ENCODE measurements at regions not wholly inside any gene's neighbourhood (a gene's known extent, or its start where the extent isn't known, plus 50 kb on each side); places are given as distances from the start of the nearest gene placed in this dataset.
"Not testable (repeated sequence)": the region's sequence is repeated elsewhere in the genome, so short reads cannot be mapped to it uniquely, and the experiment has no call there.

DNA sequence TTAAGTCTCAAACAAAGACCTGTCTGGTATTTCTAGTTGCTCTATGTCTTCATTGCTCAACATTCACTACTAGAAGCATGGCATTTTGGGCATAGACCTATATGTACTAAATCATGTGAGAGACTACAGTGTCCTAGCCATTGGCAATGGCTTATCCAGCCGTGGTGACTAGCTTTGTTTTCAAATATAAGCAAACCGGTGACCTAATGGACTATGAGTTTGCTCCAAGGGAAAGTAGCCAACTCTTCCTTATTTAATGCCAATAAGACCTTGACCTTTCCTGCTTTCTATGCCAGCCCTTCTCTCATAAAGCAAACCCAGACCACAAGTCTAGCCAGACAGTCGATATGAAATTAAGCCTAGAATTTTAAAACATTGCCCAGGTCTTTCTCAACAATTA is 113.7 kb upstream of the CREB1 start:
- DNase-seq, result no peak

DNA sequence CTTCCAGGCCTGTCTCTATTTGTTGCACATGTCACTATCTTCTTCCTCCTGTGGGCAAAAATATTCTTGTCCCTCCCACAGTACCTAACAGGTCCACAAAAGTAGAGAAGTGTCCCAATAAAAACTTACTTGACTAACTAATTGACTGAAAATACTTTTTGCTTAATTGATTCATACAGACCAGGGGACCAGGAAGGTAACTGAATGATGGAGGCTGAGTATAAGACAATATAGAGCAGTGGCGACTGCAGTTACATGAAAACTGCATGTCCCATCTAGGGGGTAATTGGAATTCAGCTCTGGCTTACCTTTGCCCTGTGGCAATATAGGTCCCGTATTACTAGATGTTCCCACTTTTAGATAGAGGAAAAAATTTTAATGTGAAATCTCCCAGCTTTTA is 112.9 kb upstream of the CREB1 start:
- no peak for DNase-seq

DNA sequence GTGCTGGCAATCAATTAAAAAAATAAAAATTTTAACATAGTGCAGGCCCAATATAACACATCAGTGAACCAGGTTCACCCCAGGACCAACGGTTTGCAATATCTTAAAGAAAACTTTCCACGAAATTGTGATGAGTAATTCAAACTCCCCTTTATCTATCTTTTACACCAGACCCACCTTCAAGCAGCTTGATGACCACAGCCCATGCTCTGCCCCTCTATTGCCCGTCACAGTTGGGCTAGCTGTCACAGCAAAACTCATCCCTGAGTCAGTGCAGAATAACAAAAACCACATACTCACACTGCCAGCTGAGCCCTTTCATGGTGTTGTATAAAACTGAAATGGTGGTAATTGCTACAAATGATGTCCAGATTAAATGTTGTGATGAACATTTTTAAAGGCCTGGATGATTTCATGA is 112.5 kb upstream of the CREB1 start:
- DNase-seq, result no peak

DNA sequence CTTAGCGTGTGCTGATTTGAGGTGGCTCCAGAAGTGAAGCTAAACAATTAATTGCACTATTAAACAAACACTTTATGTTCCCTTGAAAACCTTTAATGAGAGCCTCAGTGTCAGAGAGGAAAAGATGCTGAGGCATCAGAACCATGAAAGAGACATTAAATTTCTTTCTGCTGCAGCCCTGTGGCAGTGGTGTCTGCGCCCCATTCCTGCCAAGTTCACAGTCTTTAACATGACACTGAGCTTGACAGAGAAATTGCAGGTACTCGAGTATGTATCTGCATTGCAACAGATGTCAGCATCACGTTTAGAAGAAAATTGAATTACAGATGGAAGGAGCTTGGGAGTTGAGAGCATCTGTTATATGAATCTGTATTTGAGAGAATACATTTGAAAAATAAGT is 111.3 kb upstream of the CREB1 start:
- no peak for DNase-seq

DNA sequence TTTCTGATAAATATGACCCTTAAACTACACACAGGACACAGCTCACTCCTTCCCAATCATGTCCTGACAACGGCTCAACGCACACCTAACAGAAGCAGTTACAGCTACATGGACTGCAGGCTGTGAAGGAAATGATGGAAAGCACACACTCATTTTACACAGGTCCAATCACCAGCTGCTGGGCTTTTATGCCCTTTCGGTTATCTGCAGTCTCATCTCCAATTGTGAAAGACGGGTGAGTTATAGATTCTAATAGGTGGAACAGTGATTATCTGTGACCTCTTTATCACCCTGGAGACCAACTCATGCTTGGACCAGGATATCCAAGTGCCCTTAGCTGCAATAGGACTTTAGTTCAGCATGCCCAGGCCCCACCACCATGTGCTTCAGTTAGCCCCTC is 110.4 kb upstream of the CREB1 start:
- no peak for DNase-seq

DNA sequence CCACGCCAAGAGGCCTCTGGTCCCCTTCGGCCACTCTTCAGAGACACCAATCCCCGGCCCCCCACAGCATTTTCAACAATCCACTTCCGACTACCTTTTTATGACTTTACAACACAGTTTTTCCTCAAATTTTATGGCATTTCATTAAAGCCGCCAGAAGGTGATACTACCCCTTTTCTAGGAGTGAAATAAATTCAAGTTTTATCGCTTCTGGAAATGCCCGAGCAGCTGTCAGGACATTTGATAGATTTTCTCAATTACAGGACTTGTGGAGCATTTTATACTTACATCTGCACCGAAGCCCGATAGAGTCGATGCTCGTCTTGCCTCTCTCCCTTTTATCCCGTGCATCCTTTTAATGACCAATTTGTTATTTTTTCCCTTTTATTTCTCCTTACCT is 108.1 kb upstream of the CREB1 start:
- no peak for DNase-seq

DNA sequence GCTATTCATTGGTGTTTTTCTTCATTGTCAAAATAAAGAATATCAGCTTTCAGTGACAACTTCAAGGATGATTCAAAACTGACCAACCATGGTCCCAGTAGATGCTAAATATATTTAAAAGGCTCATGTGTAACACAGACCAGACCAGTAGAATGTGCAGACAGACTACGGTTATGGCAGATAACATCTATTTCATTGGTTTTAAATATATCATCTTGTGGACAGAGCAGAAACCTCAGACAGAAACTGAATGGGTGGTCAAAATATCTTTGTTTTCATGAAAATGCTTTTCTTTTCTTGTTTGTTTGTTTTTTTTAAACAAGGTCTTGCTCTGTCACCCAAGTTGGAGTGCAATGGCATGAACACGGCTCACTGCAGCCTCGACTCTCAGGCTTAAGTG is 107.4 kb upstream of the CREB1 start:
- DNase-seq, result no peak

DNA sequence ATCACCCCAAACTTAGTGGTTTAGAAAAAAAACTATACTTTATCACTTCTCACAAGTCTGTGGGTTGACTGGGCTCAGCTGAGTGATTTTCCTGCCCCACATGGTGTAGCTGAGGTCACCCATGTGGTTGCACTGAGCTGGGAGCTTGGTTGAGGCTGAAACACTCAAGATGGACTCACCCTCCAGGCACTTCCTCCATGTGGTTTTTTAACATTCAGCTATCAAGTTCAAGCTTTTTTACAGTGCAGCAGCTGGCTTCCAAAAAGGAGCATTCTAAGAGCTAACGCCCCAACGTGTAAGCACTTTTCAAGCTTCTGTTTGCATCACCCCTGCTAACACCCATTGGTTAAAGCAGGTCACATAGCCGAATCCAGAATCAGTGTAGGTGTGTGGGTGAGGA is 105.9 kb upstream of the CREB1 start:
- DNase-seq, result peak; percentile 26

DNA sequence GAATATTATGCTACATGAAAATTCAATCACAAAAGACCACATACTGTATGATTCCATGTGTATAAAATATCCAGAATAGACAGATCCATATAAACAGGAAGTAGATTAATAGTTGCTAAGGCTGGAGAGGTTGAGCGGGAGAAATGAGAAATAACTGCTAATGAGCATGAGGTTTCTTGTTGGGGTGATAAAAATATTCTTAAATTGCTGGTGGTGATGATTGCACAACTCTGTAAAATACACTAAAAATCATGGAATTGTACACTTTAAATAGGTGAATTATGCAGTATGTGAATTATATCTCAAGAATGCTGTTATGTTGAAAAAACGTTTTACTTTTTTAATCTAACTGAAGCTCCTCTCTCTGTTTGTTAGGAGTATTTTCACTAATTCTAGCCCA is 101.8 kb upstream of the CREB1 start:
- no peak for DNase-seq

DNA sequence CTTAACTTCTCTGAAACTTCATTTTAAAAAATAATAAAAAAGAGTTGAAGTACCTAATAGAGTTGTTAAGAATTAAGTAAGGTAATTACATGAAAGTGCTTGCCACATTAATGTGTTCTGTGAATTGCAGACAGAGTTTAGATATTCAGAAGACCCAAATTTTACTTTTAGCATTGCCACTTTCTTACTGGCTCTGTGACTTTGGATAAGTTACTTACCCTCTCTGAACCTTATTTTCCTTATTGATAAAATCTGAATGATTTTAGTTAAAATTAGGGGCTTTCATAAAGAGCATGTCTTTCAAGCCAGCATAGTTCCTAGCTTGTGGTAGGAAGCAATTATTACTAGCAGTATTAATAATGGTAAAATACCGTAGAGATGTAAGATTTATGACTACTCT is 101.2 kb upstream of the CREB1 start:
- DNase-seq, result no peak

DNA sequence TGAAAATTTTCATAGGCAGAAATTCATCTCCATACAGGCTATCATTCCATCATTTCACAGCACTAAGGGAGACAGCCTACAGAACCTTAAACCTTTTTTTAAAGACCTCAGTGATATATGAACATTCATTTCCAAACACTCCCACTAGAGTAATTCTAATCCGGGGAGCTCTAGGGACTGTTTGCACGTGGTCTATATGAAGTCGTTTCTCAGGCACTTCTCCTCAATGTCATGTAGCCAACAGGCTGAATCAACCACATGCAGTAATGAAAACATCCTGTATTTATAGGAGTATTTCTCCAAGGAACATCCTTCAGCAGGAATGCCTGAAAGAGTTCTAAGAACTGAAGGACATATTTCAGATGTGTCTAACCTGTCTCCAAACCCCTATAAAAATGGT is 97.3 kb upstream of the CREB1 start:
- no peak for DNase-seq

DNA sequence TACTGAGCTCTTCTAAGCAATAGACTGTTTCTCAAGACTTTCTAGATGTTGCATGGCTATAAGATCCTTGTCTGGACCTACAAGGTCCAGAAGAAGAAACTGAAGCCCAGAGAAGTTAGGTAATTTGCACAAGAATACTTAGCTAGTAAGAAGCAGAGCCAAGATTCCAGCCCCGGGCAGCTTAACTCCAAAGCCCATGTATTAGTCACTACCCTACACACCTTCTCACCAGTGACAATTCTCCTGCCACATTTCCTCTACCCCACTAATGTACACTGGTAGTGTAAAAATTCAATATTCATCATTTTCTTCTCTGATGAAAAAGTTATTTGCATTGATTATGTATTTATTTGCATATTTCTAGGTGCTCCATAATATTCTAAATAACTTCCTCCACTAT is 95.5 kb upstream of the CREB1 start:
- DNase-seq, result no peak

DNA sequence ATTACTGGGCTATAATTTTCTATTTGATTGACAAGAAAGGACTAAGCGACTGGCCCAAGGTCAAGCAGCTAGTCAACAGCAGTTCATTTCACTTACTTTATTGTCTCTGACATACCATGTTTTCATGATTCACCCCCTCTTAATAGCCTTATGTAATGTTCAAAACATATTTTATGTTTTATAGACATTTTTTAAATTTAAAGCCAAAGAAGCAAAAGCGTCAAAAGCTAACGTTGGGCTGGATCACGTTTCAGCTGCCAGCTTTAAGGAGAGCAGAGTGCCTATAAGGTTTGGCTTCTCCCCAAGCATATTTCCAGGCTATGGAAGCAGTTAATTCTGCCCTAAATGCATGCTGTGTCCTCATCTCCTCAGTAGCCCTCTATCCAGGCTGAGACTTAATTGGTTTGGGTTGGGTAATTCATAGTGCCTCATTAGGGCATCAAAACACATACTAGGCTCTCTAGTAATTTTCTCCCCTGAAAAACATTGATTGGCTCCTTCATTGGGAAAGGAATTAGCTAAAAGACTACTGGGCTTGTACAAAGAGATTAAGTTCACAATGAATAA is 94.8 kb upstream of the CREB1 start:
- no peak for DNase-seq

DNA sequence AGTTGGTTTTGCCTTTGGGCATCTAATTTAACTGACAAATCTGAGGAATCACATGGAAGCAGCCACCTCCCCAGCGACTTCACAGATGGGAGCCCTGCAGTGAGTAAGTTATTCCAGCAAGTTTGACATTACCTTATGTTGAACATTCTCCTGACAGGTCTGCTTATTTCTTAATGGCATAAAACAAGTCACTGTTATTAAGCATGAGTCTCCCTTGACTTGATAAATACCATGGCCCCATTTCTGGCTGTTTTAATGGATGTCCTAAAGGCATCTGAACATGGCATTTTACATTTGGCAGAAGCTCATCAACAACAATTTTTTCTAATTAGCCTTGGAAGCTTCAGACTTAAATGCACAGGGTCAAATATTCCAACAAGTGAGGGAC is 92.6 kb upstream of the CREB1 start:
- no peak for DNase-seq

DNA sequence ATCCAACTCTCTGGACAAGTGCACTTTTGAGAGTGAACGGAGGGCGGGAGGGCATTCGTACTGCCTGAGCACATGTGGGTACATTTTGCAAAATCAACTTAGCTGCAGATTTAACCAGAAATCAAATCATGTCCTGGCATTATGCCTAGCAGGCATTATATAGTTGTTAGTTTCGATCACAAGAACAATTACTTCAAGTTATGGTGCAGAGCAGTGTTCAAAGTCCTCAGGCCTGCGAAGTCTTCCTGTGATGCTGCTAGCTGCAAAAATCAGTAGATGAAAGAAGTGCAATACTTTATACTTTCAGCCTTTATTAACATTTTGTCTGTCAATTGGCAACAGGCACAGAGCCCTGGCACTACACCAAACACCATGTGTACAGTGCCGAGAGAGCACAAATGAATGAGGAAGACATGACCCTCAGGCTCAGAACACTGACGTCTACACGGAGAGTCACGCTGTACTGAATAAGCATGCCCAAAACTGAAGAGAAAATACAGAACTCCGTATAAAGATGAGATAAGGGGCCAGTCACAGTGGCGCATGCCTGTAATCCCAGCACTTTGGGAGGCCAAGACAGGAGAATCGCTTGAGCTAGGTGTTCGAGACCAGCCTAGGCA is 92.1 kb upstream of the CREB1 start:
- no peak for DNase-seq

DNA sequence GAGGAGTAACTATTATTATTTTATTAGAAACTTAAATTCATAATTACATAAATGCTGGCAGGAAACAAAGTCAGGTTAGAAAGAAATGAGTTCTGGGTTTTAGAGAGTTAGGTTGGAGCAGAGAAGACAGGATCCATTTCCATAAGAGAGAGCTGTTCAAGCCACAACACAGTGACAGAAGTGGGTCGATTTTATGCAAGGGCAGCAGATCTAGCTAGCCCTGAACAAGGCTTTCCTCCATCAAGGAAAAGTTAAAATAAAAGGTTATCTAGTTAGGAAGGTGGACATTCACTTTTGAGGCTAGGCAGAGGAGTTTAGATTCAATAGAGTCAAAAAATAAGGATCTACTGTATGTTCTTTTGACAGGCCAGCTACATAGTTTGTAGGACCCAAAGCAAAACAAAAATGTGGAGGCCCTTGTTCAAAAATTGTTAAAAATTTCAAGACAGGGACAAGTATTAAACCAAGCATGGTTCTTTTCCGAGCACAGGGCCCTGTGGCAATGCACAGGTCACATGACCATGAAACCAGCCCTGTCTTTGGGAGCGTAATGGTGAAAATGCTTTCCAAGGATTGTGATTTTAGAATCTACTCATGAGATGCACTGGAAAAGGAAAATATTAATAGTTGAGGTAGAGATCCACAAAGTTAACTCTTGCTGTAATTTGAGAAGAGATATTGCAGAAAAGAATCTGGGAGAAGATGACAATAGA is 91.2 kb upstream of the CREB1 start:
- no peak for DNase-seq

DNA sequence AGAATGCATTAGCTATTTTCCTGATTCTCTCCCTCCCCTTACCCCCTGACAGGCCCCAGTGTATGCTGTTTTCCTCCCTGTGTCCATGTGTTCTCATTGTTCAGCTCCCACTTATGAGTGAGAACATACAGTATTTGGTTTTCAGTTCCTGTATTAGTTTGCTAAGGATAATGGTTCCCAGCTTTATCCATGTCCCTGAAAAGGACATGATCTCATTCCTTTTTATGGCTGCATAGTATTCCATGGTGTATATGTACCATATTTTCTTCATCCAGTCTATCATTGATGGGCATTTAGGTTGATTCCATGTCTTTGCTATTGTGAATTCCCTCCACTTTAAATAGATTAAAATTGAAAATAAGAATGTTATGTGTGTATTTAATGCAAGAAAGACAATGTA is 89.9 kb upstream of the CREB1 start:
- not testable (repeated sequence) for DNase-seq

DNA sequence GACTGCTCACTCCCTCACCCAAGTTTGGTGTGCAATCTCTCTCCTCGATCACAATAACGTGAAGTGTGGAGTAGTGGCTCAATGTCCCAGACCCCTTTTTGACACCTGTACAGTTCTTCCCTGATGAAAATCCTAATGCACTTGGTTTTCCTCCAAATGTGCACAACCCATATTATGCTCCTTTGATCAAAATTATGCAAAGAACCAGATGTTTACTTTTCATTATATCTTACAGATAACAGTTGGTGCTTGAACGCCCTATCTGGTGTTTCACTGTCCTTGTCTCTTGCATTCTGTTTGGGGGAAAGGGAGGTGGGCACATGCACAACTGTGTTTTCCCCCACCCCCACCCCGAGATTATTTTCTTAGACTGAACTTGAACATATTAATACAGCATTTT is 85.0 kb upstream of the CREB1 start:
- no peak for DNase-seq

DNA sequence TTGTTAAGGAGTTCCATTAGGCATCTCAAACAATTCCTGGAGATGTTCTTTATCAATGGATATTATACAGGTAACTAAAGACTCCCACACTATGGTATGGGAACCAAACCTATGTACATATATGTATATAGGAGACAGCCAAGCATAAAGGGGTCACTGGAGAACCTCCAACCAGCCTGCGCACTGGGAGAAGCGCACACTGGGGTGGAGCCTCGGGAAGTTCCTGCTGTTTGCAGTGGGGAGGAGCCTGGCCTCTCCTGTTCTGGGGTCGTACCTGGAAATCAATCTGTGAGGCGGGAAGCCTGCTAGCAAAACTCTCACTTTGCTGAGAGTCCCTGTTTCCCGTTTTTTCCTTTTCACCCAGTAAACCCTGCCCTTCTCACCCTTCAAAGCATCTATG is 83.1 kb upstream of the CREB1 start:
- no peak for DNase-seq

DNA sequence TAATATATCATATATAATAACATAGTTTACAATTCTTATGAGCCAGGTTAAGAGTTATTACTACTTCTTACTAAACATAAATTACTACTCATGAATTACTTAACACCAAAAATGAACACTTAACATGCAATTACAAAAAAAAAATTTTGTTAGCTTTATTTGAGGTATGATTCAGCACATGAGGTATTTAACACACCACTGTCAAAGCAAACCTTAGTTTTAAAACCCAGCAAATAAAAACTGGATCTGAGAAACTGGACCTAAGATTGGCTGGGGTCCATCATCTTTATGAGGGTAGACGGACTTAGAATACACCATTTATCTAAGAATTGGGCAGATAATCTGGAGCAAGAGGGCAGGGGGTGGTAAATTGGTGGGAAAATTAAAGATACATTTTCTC is 81.8 kb upstream of the CREB1 start:
- DNase-seq, result no peak

DNA sequence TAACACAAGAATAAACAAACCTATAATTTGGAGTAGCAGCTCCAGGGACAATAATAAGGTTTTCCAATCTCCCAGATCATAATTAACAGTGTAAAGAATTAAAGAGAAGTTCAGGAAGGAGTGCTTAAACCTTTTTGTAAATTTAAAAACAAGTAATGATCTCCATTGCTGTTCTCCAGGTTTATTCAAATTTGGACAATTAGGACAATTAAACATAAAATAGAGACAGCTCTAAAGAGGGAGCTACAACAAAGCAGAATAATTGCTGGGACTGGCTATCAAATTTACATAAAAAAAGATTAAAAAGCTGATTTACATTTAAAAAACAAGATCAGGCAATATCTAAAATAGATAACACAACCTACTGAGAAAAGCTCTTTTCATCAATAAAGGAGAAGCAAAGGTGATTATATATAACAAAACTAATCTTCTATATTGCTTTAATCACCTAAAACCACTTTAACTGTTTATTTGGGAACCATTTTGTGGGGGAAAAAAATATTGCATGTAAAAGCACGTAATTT is 80.1 kb upstream of the CREB1 start:
- DNase-seq, result no peak

DNA sequence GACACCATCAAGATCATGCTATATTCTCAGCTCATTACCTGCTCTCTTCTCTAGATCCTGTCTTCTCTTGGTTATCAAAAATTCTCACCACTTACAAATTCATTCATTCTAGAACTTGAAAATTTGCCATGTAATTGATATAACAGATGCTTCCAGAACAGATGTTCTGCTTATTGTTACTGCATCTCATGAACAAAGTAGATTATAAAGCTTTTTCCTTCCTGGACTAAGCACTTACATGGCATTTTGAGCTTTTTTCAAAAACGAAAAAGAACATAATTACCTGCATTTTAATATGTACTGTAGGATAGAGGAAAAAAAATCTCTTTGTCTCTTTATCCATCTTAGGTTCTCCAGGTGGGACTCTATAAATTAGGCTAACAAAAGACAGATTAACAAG is 79.6 kb upstream of the CREB1 start:
- no peak for DNase-seq

DNA sequence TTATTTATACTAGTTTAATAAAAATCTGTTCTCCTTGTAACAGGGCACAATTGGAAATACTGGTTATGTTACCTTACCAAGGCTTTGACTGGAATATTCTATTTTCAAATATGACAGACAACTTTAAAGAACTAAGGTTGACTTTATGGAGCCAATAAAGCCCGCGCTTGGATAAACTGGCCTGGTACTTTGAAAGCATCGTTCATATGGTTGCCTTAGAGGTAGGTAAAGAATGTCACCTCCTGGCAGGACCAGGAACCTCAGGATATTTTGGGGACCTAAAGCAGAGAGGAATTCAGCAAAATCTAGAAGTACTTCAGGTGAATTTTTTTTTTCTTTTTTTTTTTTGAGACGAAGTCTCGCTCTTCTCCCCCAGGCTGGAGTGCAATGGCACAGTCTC is 71.2 kb upstream of the CREB1 start:
- no peak for DNase-seq

DNA sequence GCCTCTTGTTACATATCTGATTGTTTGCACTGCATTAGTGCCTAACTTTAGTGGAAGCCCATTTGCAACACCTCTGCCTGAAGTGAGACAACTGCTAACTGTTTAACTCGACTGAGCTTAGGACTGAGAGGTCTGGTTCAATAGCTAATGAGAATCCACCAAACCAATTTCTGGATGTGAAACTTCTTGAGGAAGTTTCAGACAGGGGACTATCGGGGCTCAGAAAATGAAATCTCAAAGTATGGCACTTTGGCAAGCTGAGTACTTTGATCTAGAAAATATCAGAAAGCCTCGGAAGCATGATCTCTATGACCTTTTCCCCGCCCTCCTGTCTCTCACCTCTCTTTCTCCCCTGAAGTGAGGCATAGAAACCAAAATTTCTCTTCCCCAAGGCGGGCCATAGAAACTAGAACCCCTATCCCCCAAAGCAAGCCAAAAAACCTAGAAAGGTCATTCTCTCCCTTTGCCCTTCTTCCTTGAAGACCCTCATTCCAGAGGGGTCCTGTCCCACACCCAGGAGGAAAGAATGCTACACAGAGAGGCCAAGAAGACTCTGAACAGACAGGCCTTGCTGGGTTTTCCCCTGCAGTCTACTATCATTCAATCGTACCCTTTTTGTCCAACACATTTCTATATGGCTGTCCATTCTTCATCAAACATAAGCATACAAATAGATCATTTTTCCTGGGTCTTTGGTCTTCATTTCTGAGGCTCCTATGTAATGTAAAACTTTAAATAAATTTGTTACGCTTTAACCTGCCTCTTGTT is 69.6 kb upstream of the CREB1 start:
- DNase-seq, result no peak
